PFSK-1 (cell line): ENCODE measurements at regions not wholly inside any gene's neighbourhood (a gene's known extent, or its start where the extent isn't known, plus 50 kb on each side); places are given as distances from the start of the nearest gene placed in this dataset.

ENCODE experiments used
- FOXP2 ChIP-seq: optimal IDR thresholded peaks from 2 replicates; pipeline ENCODE3; 2011; ENCODE audit warnings: borderline replicate concordance, control low read depth, inconsistent platforms; ENCODE audit not compliant: insufficient read depth; ENCODE audit errors: extremely low read length, extremely low read depth
- POLR2AphosphoS5 ChIP-seq: IDR thresholded peaks from 2 replicates; pipeline ENCODE4 v1.6.1; 2012; ENCODE audit warnings: low read depth, mild to moderate bottlenecking, control low read depth, low read length, moderate library complexity
- REST ChIP-seq, 2 experiments: IDR thresholded peaks; 2 replicates each; pipeline versions ENCODE4 v1.6.1 to v1.8.0; 2011 to 2012; ENCODE audit warnings: low read depth in 2 of 2, low read length in 2 of 2, control low read depth in 1 of 2, inconsistent platforms in 1 of 2, mild to moderate bottlenecking in 1 of 2, moderate library complexity in 1 of 2; ENCODE audit not compliant: insufficient read depth in 1 of 2
- SIN3A ChIP-seq: IDR thresholded peaks from 2 replicates; pipeline ENCODE4 v1.6.1; 2012; ENCODE audit warnings: mild to moderate bottlenecking, low read length, moderate library complexity, borderline replicate concordance; ENCODE audit not compliant: insufficient read depth
- TAF1 ChIP-seq: IDR thresholded peaks from 2 replicates; pipeline ENCODE4 v1.6.1; 2012; ENCODE audit warnings: low read length, control low read depth, borderline replicate concordance; ENCODE audit not compliant: insufficient read depth

DNA sequence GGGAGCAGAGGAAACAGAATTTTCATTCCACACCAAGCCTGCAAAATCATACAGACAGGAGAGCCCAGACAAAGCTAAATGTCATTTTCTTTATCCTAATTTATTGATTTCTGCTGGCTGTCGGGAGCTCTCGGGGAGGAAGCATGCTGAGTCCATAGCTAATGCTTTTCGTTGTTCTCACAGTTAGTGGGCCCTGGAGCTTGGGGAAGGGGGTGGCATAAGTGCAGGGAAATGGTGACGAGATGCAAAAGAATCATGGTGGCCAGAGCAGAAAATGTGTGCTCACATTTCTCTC, 202.4 kb downstream of the TOMM20 start:
- TF ChIP-seq FOXP2 (no peak), POLR2AphosphoS5 (no peak), SIN3A (no peak), REST (IDR thresholded peaks at IDR 0.05; ENCODE audit: insufficient read depth in 1 of 2, low read depth in 2 of 2, low read length in 2 of 2) (no peak), TAF1 (no peak)

DNA sequence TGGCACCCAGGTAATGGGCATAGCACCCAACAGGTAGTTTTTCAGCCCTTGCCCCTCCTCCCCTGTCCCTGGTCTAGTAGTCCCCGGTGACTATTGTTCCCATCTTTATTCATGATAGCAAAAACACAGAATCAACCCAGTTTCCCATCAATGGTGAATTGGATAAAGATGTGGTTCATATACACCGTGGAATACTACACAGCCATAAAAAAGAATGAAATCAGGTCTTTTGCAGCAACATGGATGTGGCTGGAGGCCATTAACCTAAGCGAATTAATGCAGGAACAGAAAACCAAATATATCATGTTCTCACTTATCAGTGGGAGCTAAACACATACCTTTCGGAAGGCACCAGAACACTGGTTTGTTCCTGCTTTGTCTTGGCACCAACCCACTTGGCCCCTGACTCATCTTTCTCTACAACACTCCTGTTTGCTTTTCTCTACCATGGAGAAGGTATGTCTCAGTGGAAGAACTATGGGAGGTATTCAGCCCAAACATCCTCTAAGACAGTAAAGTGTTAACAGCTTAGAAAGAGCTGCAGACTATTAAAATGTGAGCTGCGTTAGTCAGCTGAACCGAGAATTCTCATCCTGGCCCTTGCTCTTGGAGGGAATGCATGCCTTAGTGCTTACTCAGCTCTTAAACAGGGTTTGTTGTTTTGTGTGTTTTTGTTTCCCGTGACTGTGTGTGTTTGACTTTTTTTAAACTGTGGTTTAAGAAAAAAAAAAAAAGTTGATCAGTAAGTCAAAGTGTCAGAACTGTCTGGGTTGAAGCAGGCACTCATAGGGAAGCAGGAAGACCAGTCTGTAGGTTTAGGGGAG, 203.0 kb downstream of the TOMM20 start:
- TF ChIP-seq FOXP2 (no peak), REST (IDR thresholded peaks at IDR 0.05; ENCODE audit: insufficient read depth in 1 of 2, low read depth in 2 of 2, low read length in 2 of 2) (no peak), TAF1 (no peak), SIN3A (no peak; the same call in 1 of the 2 replicates), POLR2AphosphoS5 (no peak)

- TF ChIP-seq TAF1 (no peak), FOXP2 (no peak), REST (IDR thresholded peaks at IDR 0.05; ENCODE audit: insufficient read depth in 1 of 2, low read depth in 2 of 2, low read length in 2 of 2) (no peak), POLR2AphosphoS5 (no peak), SIN3A (no peak)
These were observed 203.9 kb downstream of the TOMM20 start for GRCh38 chr1:234924450-234925355.

DNA sequence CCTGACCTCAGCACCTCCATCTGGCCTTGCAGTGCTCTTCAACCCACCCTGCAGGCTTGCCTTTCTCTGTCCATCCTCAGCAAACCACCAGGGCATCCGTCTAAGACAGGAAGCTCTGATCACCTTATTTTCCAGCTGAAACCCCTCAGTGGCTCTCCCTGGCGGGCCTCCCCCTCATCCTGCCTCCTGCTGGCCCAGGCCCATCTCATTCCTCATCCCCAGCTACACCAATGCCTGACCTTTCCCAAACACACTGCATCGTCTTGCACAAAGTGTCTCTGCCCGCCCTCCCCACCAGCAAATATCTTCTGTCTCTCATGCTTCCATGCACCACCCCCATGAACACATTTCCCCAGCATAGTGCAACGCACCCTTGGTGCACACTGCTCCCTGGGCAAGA, 205.0 kb downstream of the TOMM20 start:
- TF ChIP-seq SIN3A: no peak
- TF ChIP-seq POLR2AphosphoS5: no peak
- no peak for TF ChIP-seq REST (IDR thresholded peaks at IDR 0.05; ENCODE audit: insufficient read depth in 1 of 2, low read depth in 2 of 2, low read length in 2 of 2)
- no peak for TF ChIP-seq FOXP2
- no peak for TF ChIP-seq TAF1
